HG03571 (cell line): ENCODE measurements at regions not wholly inside any gene's neighbourhood (a gene's known extent, or its start where the extent isn't known, plus 50 kb on each side); places are given as distances from the start of the nearest gene placed in this dataset.
"Not testable (repeated sequence)": the region's sequence is repeated elsewhere in the genome, so short reads cannot be mapped to it uniquely, and the experiment has no call there.

ENCODE experiments used
- ATAC-seq: cut with Tn5 transposase; IDR thresholded peaks from one replicate; pipeline ENCODE4 v1.9.1; 2021; ENCODE audit not compliant: unreplicated experiment

DNA sequence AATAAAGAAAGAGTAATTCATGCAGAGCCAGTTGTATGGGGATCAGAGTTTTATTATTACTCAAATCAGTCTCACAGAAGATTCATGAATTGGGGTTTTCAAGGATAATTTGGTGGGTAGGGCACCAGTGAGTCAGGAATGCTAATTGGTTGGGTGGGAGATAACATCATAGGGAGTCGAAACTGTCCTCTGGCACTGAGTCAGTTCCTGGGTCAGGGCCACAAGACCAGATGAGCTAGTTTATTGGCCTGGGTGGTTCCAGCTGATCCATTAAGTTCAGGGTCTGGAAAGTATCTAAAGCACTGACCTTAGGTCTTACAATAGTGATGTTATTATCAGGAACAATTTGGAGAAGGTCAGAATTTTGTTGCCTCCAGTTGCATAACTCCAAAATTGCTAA is 998.6 kb upstream of the EPHA6 start:
- ATAC-seq, result no peak

DNA sequence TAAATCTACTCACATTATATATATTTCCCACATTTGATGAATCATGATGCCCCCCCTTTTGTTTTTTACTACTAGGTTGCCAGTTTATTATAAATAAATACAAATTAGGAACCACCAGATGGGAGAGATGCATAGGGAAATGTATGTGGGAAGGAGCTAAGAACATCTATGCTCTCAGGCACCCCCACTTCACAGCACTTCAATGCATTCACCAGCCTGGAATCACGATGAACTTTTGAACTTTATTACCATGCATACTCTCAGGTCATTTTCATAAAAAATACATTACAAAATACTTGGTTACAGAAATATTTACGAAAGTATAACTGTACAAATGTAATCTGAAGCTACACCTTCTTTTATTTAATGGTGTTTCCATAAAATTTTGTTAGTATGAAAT is 988.0 kb upstream of the EPHA6 start:
- ATAC-seq, result no peak

DNA sequence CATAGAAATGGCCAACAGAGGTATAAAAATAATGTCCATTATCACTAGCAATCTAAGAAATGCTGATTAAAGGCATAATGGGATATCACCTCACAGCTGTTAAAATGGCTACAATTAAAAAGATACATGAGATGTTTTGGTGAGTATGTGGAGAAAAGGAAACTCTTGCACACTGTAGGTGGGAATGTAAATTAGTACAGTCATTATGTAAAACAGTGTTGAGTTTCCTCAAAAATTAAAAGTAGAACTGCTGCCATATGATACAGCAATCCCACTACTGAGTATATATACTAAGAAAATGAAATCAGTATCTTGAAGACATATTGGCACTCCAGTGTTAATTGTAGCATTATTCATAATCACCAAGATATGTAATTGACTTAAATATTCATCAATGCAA is 982.2 kb upstream of the EPHA6 start:
- no peak for ATAC-seq

DNA sequence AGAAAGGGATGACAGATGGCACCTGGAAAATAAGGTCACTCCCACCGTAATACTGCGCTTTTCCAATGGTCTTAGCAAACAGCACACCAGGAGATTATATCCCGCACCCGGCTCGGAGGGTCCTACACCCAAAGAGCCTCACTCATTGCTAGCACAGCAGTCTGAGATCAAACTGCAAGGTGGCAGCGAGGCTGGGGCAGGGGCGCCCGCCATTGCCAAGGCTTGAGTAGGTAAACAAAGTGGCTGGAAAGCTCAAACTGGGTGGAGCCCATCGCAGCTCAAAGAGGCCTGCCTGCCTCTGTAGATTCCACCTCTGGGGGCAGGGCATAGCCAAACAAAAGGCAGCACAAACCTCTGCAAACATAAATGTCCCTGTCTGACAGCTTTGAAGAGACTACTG is 953.8 kb upstream of the EPHA6 start:
- ATAC-seq, result not testable (repeated sequence)

DNA sequence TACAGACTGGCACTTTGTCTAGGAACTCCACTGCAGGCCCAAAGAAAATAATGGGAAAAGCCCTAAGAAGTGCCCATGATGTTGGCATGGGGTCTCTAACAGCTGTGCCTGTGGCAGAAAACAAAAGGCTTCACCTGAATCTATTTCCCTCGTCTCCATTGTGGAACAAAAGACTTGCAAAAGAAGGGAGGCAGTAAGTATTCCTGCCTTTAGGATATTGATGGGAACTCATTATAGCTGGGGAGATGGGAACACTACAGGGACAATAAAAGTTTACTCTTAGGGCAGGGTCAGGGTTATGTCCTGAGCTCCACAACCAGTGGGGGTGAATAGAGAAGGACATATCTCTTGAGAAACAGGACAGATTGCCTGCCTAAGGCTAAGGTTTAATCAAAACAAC is 930.6 kb upstream of the EPHA6 start:
- ATAC-seq, result no peak

DNA sequence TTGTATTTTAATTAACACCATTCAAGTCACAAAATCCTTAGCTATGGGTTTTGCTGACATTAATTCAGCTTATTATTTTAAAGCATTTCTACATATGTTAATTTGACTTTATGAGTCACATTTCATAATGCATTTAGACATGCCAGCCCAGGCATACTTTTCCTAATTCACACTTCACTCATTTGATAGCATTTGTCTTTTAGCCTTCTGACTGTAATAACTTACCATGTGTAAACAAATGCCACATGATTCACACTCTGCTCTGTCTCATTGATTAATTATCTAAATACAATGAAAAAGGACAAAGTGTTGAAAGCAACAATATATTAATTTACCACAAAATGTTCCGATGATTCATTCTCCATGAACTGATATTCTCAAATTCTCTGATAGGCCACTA is 927.8 kb upstream of the EPHA6 start:
- no peak for ATAC-seq

DNA sequence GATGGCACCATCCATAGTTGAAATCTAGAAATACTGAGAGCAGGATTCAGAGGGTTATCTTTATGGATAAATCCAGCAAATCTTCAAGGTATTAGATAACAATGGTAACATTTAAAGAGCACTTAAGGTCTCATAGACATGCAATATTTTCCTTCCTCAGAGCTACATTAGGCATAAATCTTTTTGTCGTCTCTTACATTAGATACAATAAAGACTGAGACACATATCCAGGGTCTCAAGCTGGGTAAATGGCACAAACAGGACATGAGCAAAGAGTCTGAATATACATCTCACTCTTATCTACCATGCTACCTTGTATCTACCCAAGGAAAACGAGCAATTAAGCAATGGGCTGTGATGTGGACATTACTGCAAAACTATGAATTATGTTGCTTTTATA is 927.3 kb upstream of the EPHA6 start:
- ATAC-seq, result no peak

DNA sequence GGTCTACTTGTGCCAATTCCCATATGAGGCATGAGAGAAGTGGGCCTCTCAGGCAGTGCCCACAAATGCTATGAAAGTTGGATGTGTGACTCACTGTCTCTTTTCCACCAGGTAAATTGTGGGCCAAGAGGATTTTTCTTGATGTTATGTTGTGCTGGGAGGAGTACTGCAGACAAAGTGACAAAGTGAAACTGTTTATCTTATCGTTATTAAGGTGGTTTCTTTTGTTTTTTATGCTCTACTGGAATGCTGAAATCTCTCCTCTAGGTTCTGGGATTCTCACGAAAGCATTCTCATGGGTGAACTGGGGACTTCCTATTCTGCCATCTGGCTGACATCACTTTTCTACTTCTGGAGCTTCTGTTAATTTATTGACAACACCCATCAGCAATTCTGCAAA is 919.6 kb upstream of the EPHA6 start:
- ATAC-seq, result no peak

DNA sequence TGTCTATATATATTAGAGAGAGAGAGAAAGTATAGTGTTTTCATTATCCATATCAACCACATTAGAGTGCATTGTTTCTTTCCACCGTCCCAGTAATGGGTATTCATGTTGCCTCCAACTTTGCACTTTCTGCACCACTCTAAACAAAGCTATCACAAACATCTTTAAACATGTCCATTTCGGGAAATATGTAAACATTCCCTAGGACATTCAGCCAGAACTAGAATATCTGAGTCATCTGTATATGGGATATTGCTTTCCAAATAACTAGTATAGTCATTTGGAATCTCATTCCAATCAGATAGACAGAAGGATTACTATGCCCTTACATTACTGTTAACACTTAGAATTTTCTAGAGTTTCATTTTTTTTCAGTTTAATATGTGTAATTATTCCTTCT is 914.9 kb upstream of the EPHA6 start:
- no peak for ATAC-seq

DNA sequence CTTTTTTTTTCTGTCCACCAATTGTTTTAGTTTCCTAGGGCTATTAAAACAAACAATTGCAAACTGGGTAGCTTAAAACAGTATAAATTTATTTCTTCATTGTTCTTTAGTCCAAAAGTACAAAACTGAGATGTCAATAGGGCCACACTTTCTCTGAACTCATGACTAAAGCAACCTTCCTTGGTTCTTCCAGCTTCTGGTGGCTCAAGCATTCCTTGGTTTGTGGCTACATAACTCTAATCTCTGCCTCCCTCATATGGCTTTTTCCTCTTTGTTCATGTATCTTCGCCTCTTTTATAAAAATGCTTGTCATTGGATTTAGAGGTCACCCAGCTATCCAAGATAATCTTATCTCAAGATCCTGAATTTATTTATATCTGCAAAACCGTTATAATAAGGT is 914.5 kb upstream of the EPHA6 start:
- no peak for ATAC-seq

DNA sequence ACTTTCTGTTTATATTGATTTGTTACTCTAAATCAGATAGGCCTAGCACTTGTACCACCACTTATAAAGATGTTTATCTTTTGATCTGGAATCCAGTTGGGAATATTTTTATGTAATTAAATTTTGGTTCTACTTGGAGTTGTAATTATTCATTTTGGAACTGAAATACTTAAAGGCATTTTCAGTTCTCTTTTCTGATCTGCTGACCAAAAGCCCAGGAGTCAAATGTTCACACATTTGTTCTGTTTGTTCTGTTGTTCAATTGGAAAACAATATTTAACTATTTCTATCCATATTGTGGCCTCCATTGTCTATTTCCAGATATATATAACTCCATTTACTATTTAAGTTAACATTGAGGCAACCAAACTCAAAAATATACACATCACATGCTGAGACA is 912.4 kb upstream of the EPHA6 start:
- ATAC-seq, result no peak

DNA sequence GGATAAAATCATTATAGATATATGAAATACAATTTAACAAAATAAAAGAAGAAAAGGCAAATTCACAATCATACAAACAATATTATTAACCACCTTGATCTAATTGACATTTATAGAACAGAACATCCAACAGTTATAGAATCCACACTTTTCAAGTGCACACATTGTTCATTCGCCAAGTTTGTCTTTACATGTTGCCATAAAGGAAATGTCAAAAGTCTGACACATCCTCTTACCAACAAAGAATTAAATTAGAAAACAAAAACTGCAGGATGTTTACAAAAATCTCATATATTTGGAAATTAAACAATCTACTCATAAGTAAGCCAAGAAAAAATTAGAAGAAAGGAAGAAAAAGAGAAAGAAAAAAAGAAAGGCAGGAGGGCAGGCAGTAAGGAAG is 909.2 kb upstream of the EPHA6 start:
- no peak for ATAC-seq

DNA sequence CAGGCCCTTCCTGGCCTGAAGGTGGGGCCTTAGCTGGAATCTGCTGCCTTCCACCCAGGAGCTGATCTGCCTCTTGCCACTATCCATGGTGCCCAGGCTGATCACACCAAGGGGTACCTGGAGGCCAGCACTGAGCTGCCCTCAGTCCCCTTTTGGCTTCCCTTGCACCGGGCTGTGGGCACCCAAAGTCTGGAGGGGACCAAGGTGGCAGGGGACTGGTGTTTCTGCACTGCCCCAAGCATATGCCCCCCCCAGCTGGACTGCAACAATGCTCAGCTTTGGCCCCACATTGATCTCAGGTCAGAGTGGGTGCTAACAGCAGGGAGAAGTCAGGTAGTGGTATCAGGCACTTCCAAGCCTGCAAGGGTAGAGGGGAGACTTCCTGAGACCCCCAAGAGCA is 902.6 kb upstream of the EPHA6 start:
- no peak for ATAC-seq

DNA sequence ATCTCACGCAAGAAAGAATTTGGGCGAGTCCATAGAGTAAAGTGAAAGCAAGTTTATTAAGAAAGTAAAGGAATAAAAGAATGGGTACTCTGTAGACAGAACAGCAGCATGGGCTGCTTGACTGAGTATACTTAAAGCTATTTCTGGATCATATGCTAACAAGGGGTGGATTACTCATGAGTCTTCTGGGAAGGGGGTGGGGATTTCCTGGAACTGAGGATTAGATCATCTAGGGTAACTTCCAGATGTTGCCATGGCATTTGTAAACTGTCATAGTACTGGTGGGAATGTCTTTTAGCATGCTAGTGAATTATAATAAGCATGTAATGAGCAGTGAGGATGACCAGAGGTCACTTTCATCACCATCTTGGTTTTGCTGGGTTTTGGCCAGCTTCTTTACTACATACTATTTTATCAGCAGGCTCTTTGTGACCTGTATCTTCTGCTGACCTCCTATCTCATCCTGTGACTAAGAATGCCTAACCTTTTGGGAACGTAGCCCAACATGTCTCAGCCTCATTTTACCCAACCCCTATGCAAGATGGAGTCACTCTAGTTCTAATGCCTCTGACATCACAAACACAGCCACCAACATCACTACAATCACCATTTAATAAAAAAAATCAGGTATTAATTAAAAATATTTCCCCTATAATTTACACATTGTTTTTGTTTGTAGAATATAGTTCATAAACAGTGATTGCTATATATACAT is 890.7 kb upstream of the EPHA6 start:
- no peak for ATAC-seq

DNA sequence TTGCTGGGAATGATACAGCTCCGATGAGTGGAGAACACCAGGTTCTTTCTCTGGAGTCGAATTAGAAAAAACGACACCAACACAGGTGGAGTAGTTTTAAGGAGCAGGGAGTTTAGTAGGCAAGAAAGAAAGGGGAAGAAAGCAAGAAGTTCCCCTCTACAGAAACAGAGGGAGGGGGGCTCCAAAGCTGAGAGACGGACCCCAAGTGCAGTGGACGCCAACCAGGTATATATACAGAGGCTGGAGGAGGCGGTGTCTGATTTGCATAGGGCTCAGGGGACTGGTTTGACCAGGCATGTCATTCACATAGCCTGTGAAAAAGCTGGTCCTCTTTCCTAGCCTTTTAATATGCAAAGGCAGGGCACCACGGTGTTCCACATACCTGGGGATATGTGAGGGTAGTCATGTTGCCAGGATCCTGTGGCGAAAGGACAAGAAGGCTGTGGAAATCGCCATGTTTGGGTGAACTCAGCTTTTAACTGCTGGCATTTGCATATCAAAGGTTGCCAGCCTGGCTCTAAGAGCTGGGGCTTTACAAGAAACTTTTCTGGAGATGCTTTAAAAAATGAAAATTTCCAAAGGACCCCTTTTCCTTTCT is 887.4 kb upstream of the EPHA6 start:
- ATAC-seq, result no peak

DNA sequence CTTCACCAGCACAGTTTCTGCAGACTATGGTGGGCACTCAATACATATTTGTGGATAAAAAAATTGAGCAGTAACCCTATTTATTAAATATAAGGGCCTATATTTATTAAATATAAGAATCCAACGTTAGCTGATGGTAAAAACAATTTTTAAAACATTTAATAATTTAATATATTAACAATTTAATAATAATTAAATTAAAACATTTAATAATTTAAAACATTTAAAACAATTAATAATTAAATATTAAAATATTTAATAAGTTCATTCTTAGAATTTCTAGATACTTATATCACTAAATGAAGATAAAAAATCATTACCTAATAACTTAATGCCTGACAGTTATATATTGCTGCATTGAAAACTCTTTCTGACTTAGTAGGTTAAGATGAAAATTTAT is 880.2 kb upstream of the EPHA6 start:
- no peak for ATAC-seq

DNA sequence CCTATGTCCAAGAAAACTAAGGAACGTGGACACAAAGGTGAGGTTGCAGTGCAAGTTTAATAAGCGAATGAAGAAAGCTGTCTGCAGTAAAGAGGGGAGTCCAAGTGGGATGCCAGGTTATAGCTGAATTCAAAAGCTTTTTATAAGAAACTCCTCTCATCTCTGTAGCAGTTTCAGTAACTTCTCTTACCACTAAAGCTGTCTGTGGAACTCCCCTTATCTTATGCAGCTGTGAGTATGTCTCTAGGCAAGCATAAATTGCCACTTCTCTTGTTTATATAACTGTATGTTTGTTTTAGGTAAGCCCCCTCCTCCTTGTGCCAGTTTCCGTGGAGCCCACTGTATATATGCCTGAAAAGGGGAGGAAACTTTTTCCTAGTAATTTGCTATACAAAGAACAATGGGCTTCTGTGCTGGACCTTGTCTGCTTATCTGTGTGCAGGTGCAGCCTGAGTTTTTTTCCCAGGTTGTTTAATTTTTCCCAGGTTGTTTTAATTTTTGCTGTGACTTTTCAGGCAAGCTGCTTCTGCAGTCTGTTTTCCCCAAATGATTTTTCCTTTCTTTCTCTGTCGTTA is 875.1 kb upstream of the EPHA6 start:
- no peak for ATAC-seq

DNA sequence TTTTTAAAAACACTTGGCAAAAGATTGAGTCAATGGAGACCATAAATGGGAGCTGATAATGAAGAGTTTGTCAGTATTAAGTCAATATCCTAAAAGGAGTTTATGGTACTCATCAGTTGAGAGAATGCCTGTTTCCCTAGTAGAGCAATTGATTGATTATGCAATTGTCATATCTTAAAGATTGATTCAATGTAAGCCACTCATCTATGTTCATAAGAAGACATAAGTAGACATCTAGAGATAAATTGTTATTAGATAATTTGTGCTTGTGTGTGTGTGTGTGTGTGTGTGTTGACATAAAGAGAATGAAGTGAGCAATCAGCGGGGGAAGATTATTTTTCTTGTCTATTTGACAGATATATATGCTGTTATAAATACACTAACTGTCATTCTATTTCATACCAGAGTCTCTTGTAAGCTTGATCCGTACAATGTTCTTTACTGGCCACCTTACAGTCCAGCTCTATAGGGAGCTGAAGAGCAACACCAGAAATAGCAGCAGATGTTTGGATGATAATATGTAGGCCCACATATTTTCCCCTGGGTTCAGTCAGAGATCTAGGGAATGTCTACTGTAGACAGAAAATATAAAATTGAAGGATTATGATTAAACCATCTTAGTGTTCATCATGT is 848.6 kb upstream of the EPHA6 start:
- ATAC-seq, result no peak

DNA sequence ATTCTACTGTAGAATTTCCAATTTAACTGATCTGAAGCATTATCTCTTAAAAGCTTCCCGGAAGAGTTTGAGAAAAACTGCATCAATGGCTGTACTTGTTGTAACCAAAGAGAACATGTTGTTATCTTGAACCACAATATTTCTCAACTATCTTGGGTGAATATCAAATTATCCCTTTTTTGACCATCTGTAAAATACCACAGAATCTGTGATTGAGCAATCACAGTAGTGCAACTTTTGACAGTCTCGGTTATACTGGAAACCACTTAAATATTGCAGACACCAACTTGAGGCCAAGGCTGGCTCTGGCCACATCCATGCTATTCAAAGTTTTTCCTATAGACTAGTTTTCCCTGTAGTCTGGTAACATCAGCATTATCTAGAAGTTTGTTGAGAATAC is 842.8 kb upstream of the EPHA6 start:
- no peak for ATAC-seq

DNA sequence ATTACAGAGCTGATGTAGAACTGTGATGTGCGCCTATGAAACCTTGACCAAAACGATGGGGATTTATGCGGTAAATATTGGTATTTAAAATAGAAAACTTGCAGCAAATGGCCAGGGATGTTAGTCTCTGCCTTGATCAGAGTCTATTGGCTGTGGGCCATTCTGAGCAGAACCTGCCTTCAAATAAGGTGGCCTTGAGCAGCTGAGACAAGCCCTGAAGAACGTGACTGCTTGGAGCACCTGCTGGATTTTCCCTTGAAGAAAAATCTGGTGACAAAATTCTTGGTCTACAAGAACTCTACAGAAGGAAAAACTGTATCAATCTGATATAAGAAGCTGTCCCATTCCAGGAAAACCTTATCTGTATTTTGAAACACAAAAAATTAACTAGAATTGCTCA is 820.1 kb upstream of the EPHA6 start:
- ATAC-seq, result no peak

DNA sequence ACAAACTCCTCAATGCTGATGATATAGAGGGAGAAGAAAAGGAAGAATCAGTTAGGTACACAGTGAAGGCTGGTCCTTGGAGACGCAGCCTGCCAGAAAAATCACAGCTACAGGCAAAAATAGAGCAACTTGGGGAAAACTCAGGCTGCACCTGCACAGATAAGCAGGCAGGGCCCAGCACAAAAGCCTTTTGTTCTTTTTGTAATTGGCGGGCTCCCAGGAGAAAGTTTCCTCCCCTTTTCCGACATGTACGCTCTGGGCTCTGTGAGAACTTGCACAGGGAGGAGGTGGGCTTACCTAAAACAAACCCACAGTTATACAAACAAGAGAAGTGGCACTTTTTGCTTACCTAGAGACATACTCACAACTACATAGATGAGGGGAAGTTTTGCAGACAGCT is 813.4 kb upstream of the EPHA6 start:
- no peak for ATAC-seq

DNA sequence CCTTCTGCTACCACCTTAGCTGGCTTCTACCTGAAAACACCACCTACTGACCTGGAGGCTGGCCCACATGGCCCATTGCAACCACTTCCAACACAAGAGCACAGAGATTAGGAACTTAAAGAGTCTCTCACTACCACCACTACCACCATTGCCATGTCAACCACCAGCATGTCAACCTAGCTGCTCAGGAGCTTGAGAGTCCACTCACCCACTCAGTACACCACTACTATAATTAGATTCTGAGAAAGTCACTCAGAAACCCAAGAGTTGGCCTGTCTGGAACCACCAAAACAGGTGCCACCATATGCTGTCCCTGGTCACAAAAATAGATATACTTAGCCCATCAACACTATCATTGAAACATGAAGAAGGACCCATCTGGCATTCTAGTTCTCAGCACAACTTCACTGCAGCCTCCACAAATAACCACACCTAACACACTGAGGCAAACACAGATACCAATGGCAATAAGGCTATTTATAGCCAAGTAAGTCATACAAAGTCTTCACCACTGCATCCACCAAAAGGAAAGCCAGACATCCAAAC is 806.7 kb upstream of the EPHA6 start:
- no peak for ATAC-seq
